Stimulated activated CD8-positive, alpha-beta memory T cell treated with anti-CD3 and anti-CD28 coated beads, Interleukin-4, amount 100 ng/mL, for 4 hours (primary cell): ENCODE measurements at regions not wholly inside any gene's neighbourhood (a gene's known extent, or its start where the extent isn't known, plus 50 kb on each side); places are given as distances from the start of the nearest gene placed in this dataset.

ENCODE experiments used
- DNase-seq, 2 donors: peaks; one replicate each; pipeline ENCODE4 v3.0.0-alpha.2; 2020; ENCODE audit warnings: low read depth in 2 of 2, low spot score in 1 of 2

DNA sequence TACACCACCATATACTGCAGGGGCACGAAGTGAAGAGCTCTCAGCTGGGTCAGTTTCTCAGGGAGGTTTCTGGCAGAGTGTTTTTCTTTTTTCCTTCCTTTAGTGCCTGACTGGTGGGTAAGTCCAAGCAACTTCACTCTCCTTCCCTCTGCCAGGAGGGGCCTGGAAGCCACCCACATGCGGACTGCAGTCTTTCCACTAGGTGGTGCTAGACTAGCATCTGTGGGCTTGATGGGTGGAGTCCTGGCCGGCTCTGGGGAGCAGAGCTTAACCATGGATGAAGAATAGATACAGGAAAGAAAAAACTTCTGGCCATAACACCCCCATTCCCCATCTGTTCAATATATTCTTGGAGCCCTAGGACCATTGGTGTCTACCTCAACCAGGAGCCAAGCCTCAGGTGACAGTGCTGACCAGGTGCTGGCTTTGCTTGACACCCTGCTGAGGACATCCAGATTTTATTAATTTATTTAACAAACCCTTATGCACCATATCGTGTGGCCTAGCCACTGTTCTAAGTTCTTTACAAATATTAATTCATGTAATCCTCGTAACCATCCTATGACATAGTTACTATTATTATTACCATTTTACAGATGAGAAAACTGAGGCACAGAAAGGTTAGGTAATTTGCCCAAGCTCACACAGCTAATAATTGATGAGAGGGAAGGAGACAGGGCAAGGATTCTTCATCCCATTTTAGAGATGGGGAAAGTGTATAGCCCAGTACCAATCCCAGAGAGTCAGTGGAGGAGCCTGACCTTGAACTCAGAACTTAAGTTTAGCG is 126.7 kb upstream of the CSF3R start:
- no peak for DNase-seq

- DNase-seq: no peak
Measured at GRCh38 chr1:36608272-36608671, 125.6 kb upstream of the CSF3R start.

DNA sequence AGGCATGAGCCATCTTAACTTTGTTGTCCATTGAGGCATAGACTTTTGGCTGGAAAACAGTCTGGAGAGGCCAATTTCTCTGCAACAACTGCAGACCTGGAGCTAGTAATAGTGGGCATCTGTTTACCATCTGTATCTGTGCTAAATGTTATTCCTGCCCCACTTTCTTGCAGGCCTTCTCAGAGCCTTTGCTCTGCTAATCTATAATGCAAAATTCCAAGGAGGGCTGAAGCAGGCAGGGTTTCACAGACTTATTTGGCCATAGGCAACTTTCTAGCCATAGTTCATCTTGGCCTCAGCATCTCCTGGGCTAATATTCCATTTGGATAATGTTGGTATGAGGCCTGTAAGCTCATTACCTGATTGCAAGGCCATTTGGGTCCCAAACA is 124.5 kb upstream of the CSF3R start:
- DNase-seq: no peak

DNA sequence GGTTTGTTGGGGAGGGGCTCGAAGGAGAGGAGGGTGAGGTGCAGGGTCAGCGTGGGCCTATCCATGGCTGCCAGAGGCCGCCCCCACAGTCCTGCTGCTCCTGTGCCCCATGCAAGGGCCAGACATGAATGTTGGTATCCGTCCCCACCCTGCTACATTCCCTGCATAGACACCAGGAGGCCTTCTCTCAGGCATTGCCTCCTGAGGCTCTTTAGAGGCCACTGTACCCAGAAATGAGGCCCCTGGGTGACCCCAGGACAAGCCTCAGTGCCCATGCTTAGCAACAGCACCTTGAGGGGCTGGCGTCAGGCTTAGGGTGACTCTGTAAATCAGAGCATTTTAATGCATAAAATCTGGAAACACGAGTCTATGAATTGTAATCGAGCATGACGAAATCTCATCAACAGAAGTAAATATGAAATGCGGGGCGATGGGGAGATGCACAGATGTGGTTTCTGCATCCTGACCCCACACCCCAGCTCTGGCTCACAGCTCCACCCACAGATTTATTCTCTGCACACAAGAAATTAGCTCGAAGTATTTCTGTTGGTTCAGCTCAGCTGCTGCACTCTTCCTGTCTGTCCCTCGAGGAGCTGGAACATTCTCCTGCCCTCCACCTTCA is 124.0 kb upstream of the CSF3R start:
- DNase-seq: no peak

- no peak for DNase-seq
Measured at GRCh38 chr1:36605942-36606640, 123.4 kb upstream of the CSF3R start.

DNA sequence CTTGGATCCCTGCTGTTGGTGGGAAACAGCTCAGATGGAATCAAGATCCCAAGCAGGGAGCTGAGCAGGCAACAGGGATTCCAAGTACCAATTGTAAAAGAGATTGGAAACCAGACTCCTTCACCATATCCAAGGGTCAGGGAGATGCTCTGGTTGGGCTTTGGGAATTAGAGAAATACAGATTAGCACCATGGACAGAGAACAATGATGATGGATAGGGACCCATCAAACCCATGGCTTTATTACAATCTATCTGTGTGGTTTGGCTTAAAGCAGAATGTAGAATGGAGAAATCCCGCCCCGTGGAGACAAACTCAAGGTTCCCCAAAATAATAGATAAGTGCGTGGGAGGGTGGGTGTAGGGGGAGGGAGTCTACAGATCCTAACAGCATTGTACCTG is 120.7 kb upstream of the CSF3R start:
- no peak for DNase-seq

DNA sequence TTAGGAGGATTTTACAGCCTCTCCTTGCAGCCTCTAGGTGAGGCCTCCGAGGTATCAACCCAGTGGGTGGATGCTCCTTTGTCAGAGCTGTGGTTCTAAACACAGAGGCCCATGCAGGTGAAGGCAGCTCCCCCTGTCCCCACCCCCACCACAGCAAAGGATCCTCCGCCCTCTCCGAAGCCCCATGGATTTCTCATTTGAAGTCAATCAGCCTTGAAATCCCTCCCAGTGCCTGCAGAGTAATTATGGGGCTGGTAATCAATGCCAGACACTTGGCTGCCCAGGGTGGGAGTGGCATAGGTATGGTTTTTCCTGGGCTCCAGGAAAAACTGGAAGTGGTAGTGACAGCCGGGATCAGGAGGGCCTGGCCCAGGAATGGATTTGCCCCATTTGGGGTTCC is 119.5 kb upstream of the CSF3R start:
- DNase-seq: no peak

DNA sequence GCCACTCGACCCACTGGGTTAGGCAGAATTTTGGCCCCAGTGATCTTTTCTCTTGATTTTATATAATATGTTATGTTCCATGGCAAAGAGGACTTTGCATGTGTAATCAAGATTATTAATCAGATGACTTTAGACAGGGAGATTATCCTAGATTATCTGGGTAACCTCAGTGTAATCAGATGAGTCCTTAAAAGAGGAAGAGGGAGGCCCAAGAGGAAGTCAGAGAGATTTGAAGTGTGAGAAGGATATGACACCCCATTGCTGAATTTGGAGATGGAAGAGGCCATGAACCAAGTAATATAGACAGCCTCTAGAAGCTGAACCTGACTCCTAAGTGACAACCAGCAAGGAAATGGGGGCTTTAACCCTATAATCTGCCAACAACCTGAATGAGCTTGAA is 117.1 kb upstream of the CSF3R start:
- no peak for DNase-seq

- no peak for DNase-seq
Measured at GRCh38 chr1:36597514-36597913, 114.8 kb upstream of the CSF3R start.

- no peak for DNase-seq
Measured at GRCh38 chr1:36595921-36596320, 113.2 kb upstream of the CSF3R start.

DNA sequence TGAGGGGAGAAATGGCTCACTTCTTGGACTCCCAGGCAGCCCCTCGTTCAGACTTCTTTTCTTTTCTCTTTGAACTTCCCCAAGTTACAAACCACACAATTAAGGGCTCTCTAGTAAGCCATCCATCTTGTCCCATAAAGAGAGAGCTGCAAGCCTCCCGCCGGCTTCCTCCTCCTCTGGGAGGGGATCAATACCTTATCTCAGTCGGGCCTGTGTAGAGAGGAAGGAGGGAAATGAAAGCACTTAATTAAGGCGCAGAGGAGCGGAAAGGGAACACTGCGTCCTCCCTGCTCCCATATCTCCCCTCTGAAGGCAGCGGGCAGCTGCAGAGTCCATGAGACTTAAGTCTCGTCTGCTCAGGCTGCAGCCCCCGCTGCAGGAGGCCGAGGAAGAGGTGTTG is 112.6 kb upstream of the CSF3R start:
- no peak for DNase-seq

GRCh38 chr1:36594023-36594422 is 111.3 kb upstream of the CSF3R start:
- DNase-seq: no peak

DNA sequence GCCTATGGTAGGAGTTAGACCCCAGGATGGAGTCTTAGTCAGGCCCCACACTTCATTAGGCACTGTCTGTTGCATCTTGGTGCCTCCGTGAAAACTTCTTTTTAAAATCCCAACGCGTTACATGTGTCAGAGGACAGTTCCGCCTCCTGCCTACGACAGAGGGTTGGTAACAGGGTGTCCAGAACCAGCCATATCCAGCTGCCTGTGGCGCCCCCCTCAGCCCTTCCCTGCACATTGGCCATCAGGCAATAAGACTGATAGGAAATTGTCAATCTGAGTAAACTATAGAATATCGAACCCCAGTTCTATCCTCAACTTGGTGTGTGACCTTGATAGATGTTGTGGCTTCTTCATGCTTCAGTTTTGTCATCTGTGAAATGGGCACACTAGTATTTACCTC is 108.6 kb upstream of the CSF3R start:
- no peak for DNase-seq

DNA sequence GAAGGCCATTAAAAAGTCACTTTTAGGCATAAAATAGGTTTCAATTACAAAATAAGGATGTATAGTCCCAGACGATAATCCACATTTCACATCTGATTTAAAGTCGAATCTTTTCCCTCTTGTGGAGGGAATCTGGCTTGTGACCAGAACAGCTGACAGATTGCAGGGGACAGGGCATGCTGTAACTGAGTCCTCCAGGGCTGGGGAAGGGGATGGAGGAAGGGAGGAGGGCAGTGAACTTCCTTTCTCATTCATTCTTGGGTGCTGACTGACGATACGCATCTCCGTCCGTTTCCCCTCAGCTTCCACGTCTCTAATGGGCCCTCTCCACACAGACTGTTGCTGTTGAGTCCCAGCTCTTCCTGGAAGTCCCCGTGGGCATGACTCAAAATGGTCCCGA is 108.1 kb upstream of the CSF3R start:
- no peak for DNase-seq

GRCh38 chr1:36590264-36590663 is 107.6 kb upstream of the CSF3R start:
- no peak for DNase-seq

- DNase-seq: no peak
Measured at GRCh38 chr1:36588972-36589371, 106.3 kb upstream of the CSF3R start.

DNA sequence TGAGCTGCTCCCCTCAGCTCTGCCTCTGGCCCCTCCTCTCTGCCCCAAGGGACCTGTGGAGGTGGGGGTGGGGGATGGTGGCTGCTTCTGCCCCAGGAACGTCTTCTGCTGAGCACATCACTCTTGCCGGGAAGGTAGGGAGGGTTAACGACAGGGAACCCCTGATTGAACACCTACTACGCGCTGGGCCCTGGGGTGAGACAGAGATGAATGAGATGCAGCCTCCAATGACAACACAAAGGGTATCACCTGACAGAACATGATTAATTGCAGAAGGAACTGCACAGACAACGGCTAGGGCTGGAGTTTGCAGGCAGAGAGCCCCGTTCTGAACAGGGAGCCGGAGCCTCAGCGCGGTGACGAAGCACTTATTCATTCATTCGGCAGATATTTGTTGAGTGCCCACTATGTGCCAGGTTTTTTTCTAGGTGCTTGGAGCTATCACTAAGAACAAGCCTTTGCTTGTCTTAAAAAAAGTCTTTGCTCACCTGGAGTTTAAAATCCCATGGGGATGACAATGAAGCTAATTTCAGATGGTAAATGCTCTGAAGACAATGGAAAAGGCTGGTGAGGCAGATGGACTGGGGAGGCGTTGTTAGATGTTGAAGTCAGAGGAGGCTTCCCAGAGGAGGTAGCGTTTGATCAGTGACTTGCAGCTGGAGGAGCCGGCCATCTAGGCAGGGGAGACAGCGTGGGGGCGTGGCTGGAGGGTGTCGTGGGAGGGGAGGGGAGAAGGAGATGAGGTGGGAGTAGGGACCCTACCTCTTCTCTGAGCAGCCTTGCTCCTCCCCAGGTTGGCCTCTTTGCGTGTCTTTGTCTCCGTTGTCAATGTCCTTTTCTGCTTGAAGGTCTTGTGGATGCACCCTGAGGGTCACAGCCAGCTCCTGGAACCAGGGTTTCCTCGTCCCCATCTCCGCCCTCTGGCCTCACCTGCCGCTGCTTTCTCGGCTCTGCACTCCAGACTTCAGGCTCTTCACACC is 103.1 kb upstream of the CSF3R start:
- DNase-seq: no peak

- no peak for DNase-seq
Measured at GRCh38 chr1:36584874-36585453, 102.3 kb upstream of the CSF3R start.

- DNase-seq: no peak
Measured at GRCh38 chr1:36583980-36584782, 101.5 kb upstream of the CSF3R start.

DNA sequence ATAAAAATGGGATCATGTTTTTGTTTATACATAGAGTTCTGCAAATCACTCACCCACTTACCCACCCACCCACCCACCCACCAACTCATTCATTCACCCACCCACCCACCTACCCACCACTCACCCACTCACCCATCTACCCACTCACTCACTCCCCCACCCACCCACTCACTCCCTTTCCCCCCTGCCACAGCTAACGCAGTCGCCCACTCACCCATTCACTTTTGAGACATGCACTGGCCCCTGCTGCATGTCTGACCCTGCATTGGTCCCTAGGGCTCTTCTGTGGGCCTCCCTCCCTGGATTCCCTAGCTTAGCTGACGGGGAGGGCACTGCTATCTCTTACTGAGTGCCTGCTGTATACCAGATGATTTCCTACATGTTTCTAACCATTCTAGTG is 100.4 kb upstream of the CSF3R start:
- DNase-seq: no peak
